HEK293 (cell line): ENCODE measurements at regions not wholly inside any gene's neighbourhood (a gene's known extent, or its start where the extent isn't known, plus 50 kb on each side); places are given as distances from the start of the nearest gene placed in this dataset.

Source experiments
- CTCF ChIA-PET: fragments of 350-600 bp; formaldehyde crosslinking; extraction: SDS; loops from one replicate; lab custom pipeline; 2021; ENCODE audit warnings: antibody characterized with exemption; lab: Yijun Ruan, JAX
- POLR2A ChIA-PET: fragments of 300-600 bp; formaldehyde crosslinking; extraction: SDS; loops from one replicate; lab custom pipeline; 2020; ENCODE audit warnings: antibody characterized with exemption, inconsistent platforms; lab: Yijun Ruan, JAX
- H3K27ac ChIP-seq: fragments of 200-500 bp; sonication (Bioruptor generic); 2 replicates; pipeline ENCODE4 v1.5.1; 2014; ENCODE audit warnings: low read depth, low read length, control low read depth, inconsistent platforms; ENCODE audit errors: extremely low read depth
- H3K36me3 ChIP-seq, 2 experiments: fragments of 200-500 bp in 1 of 2; sonication (Bioruptor generic) in 1 of 2; 1 replicate in 1 of 2; 2 replicates in 1 of 2; pipeline ENCODE4 v1.5.1; 2014 to 2017; ENCODE audit warnings: inconsistent platforms in 2 of 2, low read length in 2 of 2; ENCODE audit not compliant: control insufficient read depth in 2 of 2, insufficient read depth in 1 of 2
- H3K4me1 ChIP-seq: fragments of 200-500 bp; sonication (Bioruptor generic); 2 replicates; pipeline ENCODE4 v1.5.1; 2014; ENCODE audit warnings: mild to moderate bottlenecking, low read length, inconsistent platforms; ENCODE audit not compliant: control insufficient read depth, insufficient read depth
- H3K4me3 ChIP-seq: 2 replicates; pipeline ENCODE4 v1.5.1; 2011; ENCODE audit warnings: low read depth, mild to moderate bottlenecking, control low read depth, low read length, moderate library complexity
- H3K9me3 ChIP-seq: fragments of 200-500 bp; sonication (Bioruptor generic); 2 replicates; pipeline ENCODE4 v1.5.1; 2014; ENCODE audit warnings: low read depth, low read length, inconsistent platforms; ENCODE audit not compliant: control insufficient read depth, insufficient read depth
- GLIS2 ChIP-seq: fragments of 450-650 bp; formaldehyde crosslinking; IDR thresholded peaks from 2 replicates; pipeline ENCODE4 v1.5.1; 2016; ENCODE audit warnings: missing biosample characterization, missing genetic modification characterization
- KLF16 ChIP-seq: fragments of 450-650 bp; formaldehyde crosslinking; IDR thresholded peaks from 2 replicates; pipeline ENCODE4 v1.5.1; 2017; ENCODE audit warnings: missing biosample characterization, missing genetic modification characterization
- MEIS1 ChIP-seq: sonication (generic); formaldehyde crosslinking; IDR thresholded peaks from 2 replicates; pipeline ENCODE4 v1.8.1; 2022; ENCODE audit warnings: missing genetic modification reagents, mild to moderate bottlenecking, borderline replicate concordance
- SP7 ChIP-seq: fragments of 450-650 bp; formaldehyde crosslinking; IDR thresholded peaks from 2 replicates; pipeline ENCODE4 v1.5.1; 2016; ENCODE audit warnings: missing biosample characterization, missing genetic modification characterization
- ZFP37 ChIP-seq: fragments of 450-650 bp; formaldehyde crosslinking; IDR thresholded peaks from 2 replicates; pipeline ENCODE4 v1.5.1; 2016; ENCODE audit warnings: missing biosample characterization, missing genetic modification characterization
- ZNF223 ChIP-seq: fragments of 450-650 bp; formaldehyde crosslinking; IDR thresholded peaks from 2 replicates; pipeline ENCODE4 v1.5.1; 2016; ENCODE audit warnings: missing biosample characterization, missing genetic modification characterization
- ZNF404 ChIP-seq: fragments of 450-650 bp; formaldehyde crosslinking; IDR thresholded peaks from 2 replicates; pipeline ENCODE4 v1.5.1; 2017; ENCODE audit warnings: missing biosample characterization, missing genetic modification characterization
- ZNF473 ChIP-seq: fragments of 450-650 bp; formaldehyde crosslinking; IDR thresholded peaks from 2 replicates; pipeline ENCODE4 v1.5.1; 2017; ENCODE audit warnings: missing biosample characterization, missing genetic modification characterization
- ZNF544 ChIP-seq: fragments of 450-650 bp; formaldehyde crosslinking; IDR thresholded peaks from 2 replicates; pipeline ENCODE4 v1.5.0; 2017; ENCODE audit warnings: missing biosample characterization, missing genetic modification characterization
- ZNF560 ChIP-seq: fragments of 450-650 bp; formaldehyde crosslinking; IDR thresholded peaks from 2 replicates; pipeline ENCODE4 v1.5.1; 2017; ENCODE audit warnings: missing biosample characterization, missing genetic modification characterization, borderline replicate concordance
- ZNF624 ChIP-seq: fragments of 450-650 bp; formaldehyde crosslinking; IDR thresholded peaks from 2 replicates; pipeline ENCODE4 v1.5.1; 2017; ENCODE audit warnings: missing biosample characterization, missing genetic modification characterization
- ZNF654 ChIP-seq: fragments of 450-650 bp; formaldehyde crosslinking; IDR thresholded peaks from 2 replicates; pipeline ENCODE4 v1.5.1; 2016; ENCODE audit warnings: low read depth, missing biosample characterization, missing genetic modification characterization
- ZNF658 ChIP-seq: fragments of 450-650 bp; formaldehyde crosslinking; IDR thresholded peaks from 2 replicates; pipeline ENCODE4; 2016; ENCODE audit warnings: missing biosample characterization, missing genetic modification characterization
- TF ChIP-seq, protein P1 (sequence below): fragments of 450-650 bp; IDR thresholded peaks from 2 replicates; pipeline ENCODE4 v1.5.1; 2018; ENCODE audit warnings: missing biosample characterization, missing genetic modification characterization
- TF ChIP-seq, protein P2 (sequence below): fragments of 450-650 bp; formaldehyde crosslinking; IDR thresholded peaks from 2 replicates; pipeline ENCODE4 v1.5.1; 2016; ENCODE audit warnings: missing biosample characterization, missing genetic modification characterization
- TF ChIP-seq, protein P3 (sequence below): sonication (generic); formaldehyde crosslinking; IDR thresholded peaks from 2 replicates; pipeline ENCODE4 v1.8.1; 2022; ENCODE audit warnings: mild to moderate bottlenecking, moderate library complexity, missing genetic modification reagents
- TF ChIP-seq, protein P4 (sequence below): fragments of 450-650 bp; formaldehyde crosslinking; IDR thresholded peaks from 2 replicates; pipeline ENCODE4 v1.5.1; 2016; ENCODE audit warnings: missing biosample characterization, missing genetic modification characterization, borderline replicate concordance

DNA sequence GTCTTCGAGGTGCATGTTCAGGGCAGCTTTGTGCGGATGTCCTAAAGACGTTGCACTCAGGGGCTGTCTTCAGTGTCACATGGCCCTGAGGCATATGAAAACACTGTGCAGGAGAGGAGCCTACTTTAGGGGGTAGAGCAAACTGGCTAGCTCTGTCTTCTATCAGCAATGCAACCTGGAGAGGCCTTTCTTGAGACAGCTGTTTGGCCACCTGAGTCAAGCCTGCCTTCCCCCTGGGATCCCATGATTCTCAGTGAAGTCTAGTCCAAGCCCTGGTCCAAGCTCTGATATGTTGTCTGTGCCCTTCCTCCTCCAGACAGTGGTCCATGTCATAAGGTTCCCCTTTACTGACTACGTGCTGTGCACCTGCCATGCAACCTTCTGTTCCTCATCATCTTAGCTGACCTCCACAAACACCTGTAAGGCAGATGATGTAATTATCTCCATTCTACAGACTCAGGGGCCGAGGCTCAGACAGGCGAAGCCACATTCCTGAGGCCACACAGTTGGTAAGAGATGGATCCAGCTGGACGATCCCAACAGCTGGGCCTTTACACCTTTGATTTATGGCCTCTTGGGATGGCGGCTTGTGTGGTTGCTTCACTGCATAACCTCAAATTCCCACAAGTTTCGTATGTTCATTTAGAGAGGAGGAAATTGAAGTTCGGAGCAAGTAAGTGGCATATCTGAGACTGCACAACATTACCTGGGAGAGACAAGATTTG lies 109.9 kb downstream of the COPS8 start:
- ChIA-PET POLR2A (no interaction called here), CTCF (interaction anchor here (0.5 kb wide), 1 partner anchor 464 kb away, joined by 3 read pairs; no protein-coding TSS in a partner anchor)
- TF ChIP-seq ZNF223 (tag by site-specific recombination) (no peak), ZNF654 (no peak), MEIS1 (CRISPR knock-in tag) (no peak), ZNF658 (no peak), ZFP37 (tag by site-specific recombination) (no peak), ZNF404 (tag by site-specific recombination) (no peak), ZNF544 (no peak), SP7 (no peak), ZNF560 (no peak), GLIS2 (tag by site-specific recombination) (no peak), ZNF624 (tag by site-specific recombination) (no peak), ZNF473 (tag by site-specific recombination) (no peak), KLF16 (no peak)
- TF ChIP-seq, protein P1, sequence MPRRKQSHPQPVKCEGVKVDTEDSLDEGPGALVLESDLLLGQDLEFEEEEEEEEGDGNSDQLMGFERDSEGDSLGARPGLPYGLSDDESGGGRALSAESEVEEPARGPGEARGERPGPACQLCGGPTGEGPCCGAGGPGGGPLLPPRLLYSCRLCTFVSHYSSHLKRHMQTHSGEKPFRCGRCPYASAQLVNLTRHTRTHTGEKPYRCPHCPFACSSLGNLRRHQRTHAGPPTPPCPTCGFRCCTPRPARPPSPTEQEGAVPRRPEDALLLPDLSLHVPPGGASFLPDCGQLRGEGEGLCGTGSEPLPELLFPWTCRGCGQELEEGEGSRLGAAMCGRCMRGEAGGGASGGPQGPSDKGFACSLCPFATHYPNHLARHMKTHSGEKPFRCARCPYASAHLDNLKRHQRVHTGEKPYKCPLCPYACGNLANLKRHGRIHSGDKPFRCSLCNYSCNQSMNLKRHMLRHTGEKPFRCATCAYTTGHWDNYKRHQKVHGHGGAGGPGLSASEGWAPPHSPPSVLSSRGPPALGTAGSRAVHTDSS (tag by site-specific recombination) = no peak
- TF ChIP-seq, protein P2, sequence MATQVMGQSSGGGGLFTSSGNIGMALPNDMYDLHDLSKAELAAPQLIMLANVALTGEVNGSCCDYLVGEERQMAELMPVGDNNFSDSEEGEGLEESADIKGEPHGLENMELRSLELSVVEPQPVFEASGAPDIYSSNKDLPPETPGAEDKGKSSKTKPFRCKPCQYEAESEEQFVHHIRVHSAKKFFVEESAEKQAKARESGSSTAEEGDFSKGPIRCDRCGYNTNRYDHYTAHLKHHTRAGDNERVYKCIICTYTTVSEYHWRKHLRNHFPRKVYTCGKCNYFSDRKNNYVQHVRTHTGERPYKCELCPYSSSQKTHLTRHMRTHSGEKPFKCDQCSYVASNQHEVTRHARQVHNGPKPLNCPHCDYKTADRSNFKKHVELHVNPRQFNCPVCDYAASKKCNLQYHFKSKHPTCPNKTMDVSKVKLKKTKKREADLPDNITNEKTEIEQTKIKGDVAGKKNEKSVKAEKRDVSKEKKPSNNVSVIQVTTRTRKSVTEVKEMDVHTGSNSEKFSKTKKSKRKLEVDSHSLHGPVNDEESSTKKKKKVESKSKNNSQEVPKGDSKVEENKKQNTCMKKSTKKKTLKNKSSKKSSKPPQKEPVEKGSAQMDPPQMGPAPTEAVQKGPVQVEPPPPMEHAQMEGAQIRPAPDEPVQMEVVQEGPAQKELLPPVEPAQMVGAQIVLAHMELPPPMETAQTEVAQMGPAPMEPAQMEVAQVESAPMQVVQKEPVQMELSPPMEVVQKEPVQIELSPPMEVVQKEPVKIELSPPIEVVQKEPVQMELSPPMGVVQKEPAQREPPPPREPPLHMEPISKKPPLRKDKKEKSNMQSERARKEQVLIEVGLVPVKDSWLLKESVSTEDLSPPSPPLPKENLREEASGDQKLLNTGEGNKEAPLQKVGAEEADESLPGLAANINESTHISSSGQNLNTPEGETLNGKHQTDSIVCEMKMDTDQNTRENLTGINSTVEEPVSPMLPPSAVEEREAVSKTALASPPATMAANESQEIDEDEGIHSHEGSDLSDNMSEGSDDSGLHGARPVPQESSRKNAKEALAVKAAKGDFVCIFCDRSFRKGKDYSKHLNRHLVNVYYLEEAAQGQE (tag by site-specific recombination) = no peak
- TF ChIP-seq, protein P3, sequence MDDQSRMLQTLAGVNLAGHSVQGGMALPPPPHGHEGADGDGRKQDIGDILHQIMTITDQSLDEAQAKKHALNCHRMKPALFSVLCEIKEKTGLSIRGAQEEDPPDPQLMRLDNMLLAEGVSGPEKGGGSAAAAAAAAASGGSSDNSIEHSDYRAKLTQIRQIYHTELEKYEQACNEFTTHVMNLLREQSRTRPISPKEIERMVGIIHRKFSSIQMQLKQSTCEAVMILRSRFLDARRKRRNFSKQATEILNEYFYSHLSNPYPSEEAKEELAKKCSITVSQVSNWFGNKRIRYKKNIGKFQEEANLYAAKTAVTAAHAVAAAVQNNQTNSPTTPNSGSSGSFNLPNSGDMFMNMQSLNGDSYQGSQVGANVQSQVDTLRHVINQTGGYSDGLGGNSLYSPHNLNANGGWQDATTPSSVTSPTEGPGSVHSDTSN (CRISPR knock-in tag) = no peak
- TF ChIP-seq, protein P4, sequence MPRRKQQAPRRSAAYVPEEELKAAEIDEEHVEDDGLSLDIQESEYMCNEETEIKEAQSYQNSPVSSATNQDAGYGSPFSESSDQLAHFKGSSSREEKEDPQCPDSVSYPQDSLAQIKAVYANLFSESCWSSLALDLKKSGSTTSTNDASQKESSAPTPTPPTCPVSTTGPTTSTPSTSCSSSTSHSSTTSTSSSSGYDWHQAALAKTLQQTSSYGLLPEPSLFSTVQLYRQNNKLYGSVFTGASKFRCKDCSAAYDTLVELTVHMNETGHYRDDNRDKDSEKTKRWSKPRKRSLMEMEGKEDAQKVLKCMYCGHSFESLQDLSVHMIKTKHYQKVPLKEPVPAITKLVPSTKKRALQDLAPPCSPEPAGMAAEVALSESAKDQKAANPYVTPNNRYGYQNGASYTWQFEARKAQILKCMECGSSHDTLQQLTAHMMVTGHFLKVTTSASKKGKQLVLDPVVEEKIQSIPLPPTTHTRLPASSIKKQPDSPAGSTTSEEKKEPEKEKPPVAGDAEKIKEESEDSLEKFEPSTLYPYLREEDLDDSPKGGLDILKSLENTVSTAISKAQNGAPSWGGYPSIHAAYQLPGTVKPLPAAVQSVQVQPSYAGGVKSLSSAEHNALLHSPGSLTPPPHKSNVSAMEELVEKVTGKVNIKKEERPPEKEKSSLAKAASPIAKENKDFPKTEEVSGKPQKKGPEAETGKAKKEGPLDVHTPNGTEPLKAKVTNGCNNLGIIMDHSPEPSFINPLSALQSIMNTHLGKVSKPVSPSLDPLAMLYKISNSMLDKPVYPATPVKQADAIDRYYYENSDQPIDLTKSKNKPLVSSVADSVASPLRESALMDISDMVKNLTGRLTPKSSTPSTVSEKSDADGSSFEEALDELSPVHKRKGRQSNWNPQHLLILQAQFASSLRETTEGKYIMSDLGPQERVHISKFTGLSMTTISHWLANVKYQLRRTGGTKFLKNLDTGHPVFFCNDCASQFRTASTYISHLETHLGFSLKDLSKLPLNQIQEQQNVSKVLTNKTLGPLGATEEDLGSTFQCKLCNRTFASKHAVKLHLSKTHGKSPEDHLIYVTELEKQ (tag by site-specific recombination) = no peak
- Histone ChIP-seq H3K4me1 (0 out of 2 replicates have a peak, but pooled peaks cover 3% of the 10 kb centered on the region), H3K9me3 (no peaks in the 10 kb centered on the region), H3K4me3 (no peak overlapping the region), H3K27ac (no peak overlapping the region), H3K36me3 (no peaks in the 10 kb centered on the region)
